GM21528 (cell line): ENCODE measurements at regions not wholly inside any gene's neighbourhood (a gene's known extent, or its start where the extent isn't known, plus 50 kb on each side); places are given as distances from the start of the nearest gene placed in this dataset.
"Not testable (repeated sequence)": the region's sequence is repeated elsewhere in the genome, so short reads cannot be mapped to it uniquely, and the experiment has no call there.

Source experiments
- ATAC-seq: cut with Tn5 transposase; IDR thresholded peaks from one replicate; pipeline ENCODE4 v1.9.1; 2021; ENCODE audit warnings: mild to moderate bottlenecking, moderate library complexity; ENCODE audit not compliant: unreplicated experiment, low FRiP score

- no peak for ATAC-seq
Observed at GRCh38 chr5:83815661-83816060, 95.0 kb upstream of the HAPLN1 start.

GRCh38 chr5:83810511-83810910 is 89.9 kb upstream of the HAPLN1 start:
- ATAC-seq: no peak

- no peak for ATAC-seq
Observed at GRCh38 chr5:83802686-83803085, 82.0 kb upstream of the HAPLN1 start.

DNA sequence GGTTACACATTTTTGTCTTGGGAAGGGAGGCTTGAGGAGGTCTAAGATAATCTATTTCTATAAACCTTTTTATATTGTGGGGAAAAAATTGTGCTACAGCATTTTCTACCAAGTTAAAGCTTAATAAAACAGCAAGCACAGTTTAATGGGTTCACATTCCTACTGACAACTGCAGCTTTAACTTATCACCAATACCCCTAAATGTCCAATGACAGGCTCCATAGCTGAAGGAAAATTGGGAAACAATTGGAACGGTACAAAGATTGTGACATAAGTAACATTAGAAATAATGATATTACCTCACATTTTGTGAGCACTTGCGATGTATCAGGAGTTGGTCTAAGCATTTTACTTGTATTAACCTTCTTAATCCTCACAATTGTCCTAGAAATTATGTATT is 79.5 kb upstream of the HAPLN1 start:
- ATAC-seq: no peak

DNA sequence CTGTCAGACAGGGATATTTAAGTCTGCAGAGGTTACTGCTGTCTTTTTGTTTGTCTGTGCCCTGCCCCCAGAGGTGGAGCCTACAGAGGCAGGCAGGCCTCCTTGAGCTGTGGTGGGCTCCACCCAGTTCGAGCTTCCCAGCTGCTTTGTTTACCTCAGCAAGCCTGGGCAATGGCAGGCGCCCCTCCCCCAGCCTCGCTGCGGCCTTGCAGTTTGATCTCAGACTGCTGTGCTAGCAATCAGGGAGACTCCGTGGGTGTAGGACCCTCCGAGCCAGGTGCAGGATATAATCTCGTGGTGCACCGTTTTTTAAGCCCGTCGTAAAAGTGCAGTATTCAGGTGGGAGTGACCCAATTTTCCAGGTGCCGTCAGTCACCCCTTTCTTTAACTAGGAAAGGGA is 78.4 kb upstream of the HAPLN1 start:
- not testable (repeated sequence) for ATAC-seq

- ATAC-seq: no peak
Observed at GRCh38 chr5:83789371-83789770, 68.7 kb upstream of the HAPLN1 start.

- no peak for ATAC-seq
Observed at GRCh38 chr5:83787631-83788030, 67.0 kb upstream of the HAPLN1 start.

GRCh38 chr5:83785176-83785668 is 64.6 kb upstream of the HAPLN1 start:
- no peak for ATAC-seq

- ATAC-seq: no peak
Observed at GRCh38 chr5:83780699-83781350, 60.2 kb upstream of the HAPLN1 start.

GRCh38 chr5:83777856-83778255 is 57.2 kb upstream of the HAPLN1 start:
- no peak for ATAC-seq

DNA sequence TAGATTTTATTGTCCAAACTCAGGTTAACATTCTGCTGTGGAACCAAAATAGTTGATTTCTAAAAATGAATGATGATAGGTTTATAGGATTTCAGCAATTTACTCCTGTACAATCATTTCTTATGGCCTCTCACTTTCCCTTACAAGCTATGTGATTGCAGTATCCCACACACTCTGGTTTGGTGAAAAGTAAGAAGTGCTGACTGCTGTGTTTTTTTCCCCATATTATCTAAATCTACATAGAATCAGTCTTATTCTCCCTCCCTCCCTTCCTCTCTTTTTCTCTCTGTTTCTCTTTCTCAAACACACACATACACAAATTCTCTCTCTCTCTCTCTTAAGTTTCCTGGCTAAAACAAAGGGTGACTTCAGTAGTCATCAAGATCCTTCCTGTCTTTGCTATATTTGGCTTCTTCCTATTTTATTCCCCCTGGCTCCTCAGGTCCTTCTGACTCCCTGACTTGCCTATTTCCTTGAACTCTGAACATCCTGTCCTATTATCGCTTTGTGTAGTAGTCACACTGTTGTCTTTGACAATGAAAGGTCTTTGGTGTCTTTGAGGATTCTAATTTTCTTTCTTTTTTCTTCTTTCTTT is 55.9 kb upstream of the HAPLN1 start:
- ATAC-seq: no peak
